Osteoblast (primary cell): ENCODE measurements at regions not wholly inside any gene's neighbourhood (a gene's known extent, or its start where the extent isn't known, plus 50 kb on each side); places are given as distances from the start of the nearest gene placed in this dataset.
A peak's percentile ranks its signal among the peaks of the same experiment; 100 is the strongest.

ENCODE experiments used
- DNase-seq: peaks from one replicate; pipeline ENCODE4 v3.0.0; 2011; ENCODE audit warnings: low spot score, mixed read lengths; ENCODE audit not compliant: insufficient read length; ENCODE audit errors: missing footprints
- H2AFZ ChIP-seq: 2 replicates; pipeline ENCODE4 v1.6.0; 2011; ENCODE audit warnings: mild to moderate bottlenecking, low read length
- H3K27ac ChIP-seq: 2 replicates; pipeline ENCODE4 v1.5.1; 2011; ENCODE audit warnings: mild to moderate bottlenecking, low read depth, low read length, moderate library complexity
- H3K27me3 ChIP-seq: 2 replicates; pipeline ENCODE4 v1.6.0; 2012; ENCODE audit warnings: mild to moderate bottlenecking, control low read depth, inconsistent platforms, low read length, moderate library complexity; ENCODE audit not compliant: insufficient read depth
- H3K36me3 ChIP-seq: 2 replicates; pipeline ENCODE4 v1.5.1; 2011; ENCODE audit warnings: mild to moderate bottlenecking, low read length, control low read depth, moderate library complexity; ENCODE audit not compliant: insufficient read depth
- H3K4me1 ChIP-seq: 2 replicates; pipeline ENCODE4 v1.5.1; 2011; ENCODE audit warnings: mild to moderate bottlenecking, low read length, control low read depth, moderate library complexity; ENCODE audit not compliant: insufficient read depth
- H3K4me2 ChIP-seq: 2 replicates; pipeline ENCODE4 v1.6.0; 2011; ENCODE audit warnings: mild to moderate bottlenecking, low read length; ENCODE audit not compliant: insufficient read depth
- H3K4me3 ChIP-seq: fragments of 200-600 bp; sonication (generic); 3 replicates; pipeline ENCODE4 v1.5.1; 2012; ENCODE audit warnings: mild to moderate bottlenecking, low read length, inconsistent platforms; ENCODE audit not compliant: insufficient read depth
- H3K79me2 ChIP-seq: 2 replicates; pipeline ENCODE4 v1.6.0; 2012; ENCODE audit warnings: mild to moderate bottlenecking, low read length, control low read depth, inconsistent platforms; ENCODE audit not compliant: insufficient read depth
- H3K9me3 ChIP-seq: 2 replicates; pipeline ENCODE4 v1.5.1; 2011; ENCODE audit warnings: low read depth, low read length, control low read depth
- H4K20me1 ChIP-seq: 2 replicates; pipeline ENCODE4 v1.6.0; 2012; ENCODE audit warnings: mild to moderate bottlenecking, low read length, control low read depth; ENCODE audit not compliant: insufficient read depth
- CTCF ChIP-seq: IDR thresholded peaks from 2 replicates; pipeline ENCODE4 v1.5.1; 2011; ENCODE audit warnings: mild to moderate bottlenecking, low read depth, low read length, moderate library complexity; ENCODE audit errors: extremely low read depth

GRCh38 chr15:62462268-62462667, 297.2 kb upstream of the C2CD4B start:
- Histone ChIP-seq H3K27me3 (no peaks in the 10 kb centered on the region), H4K20me1 (no peaks in the 10 kb centered on the region), H2AFZ (no peak overlapping the region), H3K79me2 (peaks cover 22% of the 10 kb centered on the region), H3K4me1 (peaks cover 35% of the 10 kb centered on the region), H3K9me3 (no peaks in the 10 kb centered on the region), H3K4me2 (peak overlapping the region; percentile 33), H3K4me3 (no peak overlapping the region), H3K36me3 (no peaks in the 10 kb centered on the region), H3K27ac (no peak overlapping the region)
- DNase-seq, result no peak
- TF ChIP-seq CTCF, result no peak

GRCh38 chr15:62462721-62463120, 297.6 kb upstream of the C2CD4B start:
- Histone ChIP-seq H2AFZ (no peak overlapping the region), H3K36me3 (no peaks in the 10 kb centered on the region), H3K9me3 (no peaks in the 10 kb centered on the region), H3K27me3 (no peaks in the 10 kb centered on the region), H3K4me2 (peak overlapping the region; percentile 33), H4K20me1 (no peaks in the 10 kb centered on the region), H3K4me3 (peak overlapping the region; percentile 4), H3K4me1 (peaks cover 33% of the 10 kb centered on the region), H3K79me2 (peaks cover 23% of the 10 kb centered on the region), H3K27ac (no peak overlapping the region)
- DNase-seq, result peak; percentile 83
- TF ChIP-seq CTCF, result no peak

GRCh38 chr15:62464705-62465104, 299.6 kb upstream of the C2CD4B start:
- DNase-seq, result peak; percentile 95
- peaks cover 21% of the 10 kb centered on the region for H3K79me2 ChIP-seq

GRCh38 chr15:62465173-62465572, 300.1 kb upstream of the C2CD4B start:
- Histone ChIP-seq H4K20me1 (no peaks in the 10 kb centered on the region), H3K36me3 (no peaks in the 10 kb centered on the region), H3K4me1 (peaks cover 49% of the 10 kb centered on the region), H3K27ac (no peak overlapping the region), H3K4me3 (no peak overlapping the region), H3K9me3 (no peaks in the 10 kb centered on the region), H3K4me2 (peak overlapping the region; percentile 43), H3K79me2 (peaks cover 21% of the 10 kb centered on the region), H2AFZ (no peak overlapping the region), H3K27me3 (no peaks in the 10 kb centered on the region)
- no peak for DNase-seq
- TF ChIP-seq CTCF, result no peak

More at GRCh38 chr15:62464705-62465104, 299.6 kb upstream of the C2CD4B start:
- Histone ChIP-seq H3K36me3 (no peaks in the 10 kb centered on the region), H3K9me3 (no peaks in the 10 kb centered on the region), H3K4me3 (no peak overlapping the region), H3K4me1 (peaks cover 44% of the 10 kb centered on the region), H3K4me2 (peak overlapping the region; percentile 43), H3K27me3 (no peaks in the 10 kb centered on the region), H4K20me1 (no peaks in the 10 kb centered on the region), H3K27ac (no peak overlapping the region), H2AFZ (no peak overlapping the region)
- no peak for TF ChIP-seq CTCF
